DMS153 treated with DMSO at 0.1 percent for 48 hours (cell line): ENCODE measurements at regions not wholly inside any gene's neighbourhood (a gene's known extent, or its start where the extent isn't known, plus 50 kb on each side); places are given as distances from the start of the nearest gene placed in this dataset.
"Not testable (repeated sequence)": the region's sequence is repeated elsewhere in the genome, so short reads cannot be mapped to it uniquely, and the experiment has no call there.

Experiments used
- DNase-seq: peaks from one replicate; lab custom pipeline; 2025; ENCODE audit not compliant: unreplicated experiment; lab: John Stamatoyannopoulos, UW

DNA sequence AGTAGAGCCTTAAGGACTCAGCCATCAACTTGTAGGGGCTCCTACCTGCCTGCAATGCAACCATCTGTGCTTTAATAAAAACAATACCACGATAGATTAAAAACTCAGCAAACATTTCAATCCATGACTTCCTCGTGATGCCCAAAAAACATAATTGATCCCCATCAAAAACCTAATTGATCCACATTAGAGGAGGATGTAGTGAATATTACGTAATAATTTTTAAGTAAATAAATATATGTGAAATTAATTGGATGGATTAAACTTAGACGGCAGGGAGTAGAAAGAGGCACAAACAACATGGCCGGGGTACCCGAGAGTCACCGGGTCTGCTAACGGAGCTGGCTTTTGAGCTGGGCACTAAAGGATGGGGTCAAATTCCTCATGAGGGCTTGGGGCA, 87.3 kb downstream of the ARL4C start:
- no peak for DNase-seq

GRCh38 chr2:234406085-234406484, 90.8 kb downstream of the ARL4C start:
- peak; percentile 25 for DNase-seq

GRCh38 chr2:234405462-234405861, 91.4 kb downstream of the ARL4C start:
- DNase-seq = peak; percentile 41

GRCh38 chr2:234404957-234405356, 91.9 kb downstream of the ARL4C start:
- DNase-seq = no peak

DNA sequence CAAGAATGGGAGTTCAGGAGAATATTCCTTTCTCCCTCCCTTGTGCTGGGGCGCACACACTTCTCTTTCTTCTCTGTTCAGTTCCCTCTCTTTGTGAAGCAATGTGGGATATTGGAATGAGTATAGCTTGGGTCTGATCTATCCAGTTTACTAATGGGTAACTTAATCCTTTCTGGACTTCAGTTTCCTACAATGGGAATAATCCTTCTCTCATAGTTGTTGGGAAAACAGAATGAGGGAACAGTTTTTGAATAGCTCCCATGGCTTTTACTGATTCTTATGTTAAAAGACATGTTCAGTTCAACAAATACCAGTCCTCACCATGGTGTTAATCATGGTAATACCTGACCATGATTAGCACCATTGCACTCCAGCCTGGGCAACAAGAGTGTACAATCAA, 93.1 kb downstream of the ARL4C start:
- DNase-seq = no peak

GRCh38 chr2:234403074-234403473, 93.8 kb downstream of the ARL4C start:
- no peak for DNase-seq

GRCh38 chr2:234401426-234401825, 95.5 kb downstream of the ARL4C start:
- DNase-seq = no peak

- DNase-seq = no peak
Measured at GRCh38 chr2:234399451-234400246, 97.2 kb downstream of the ARL4C start.

- no peak for DNase-seq
Measured at GRCh38 chr2:234398531-234398930, 98.3 kb downstream of the ARL4C start.

DNA sequence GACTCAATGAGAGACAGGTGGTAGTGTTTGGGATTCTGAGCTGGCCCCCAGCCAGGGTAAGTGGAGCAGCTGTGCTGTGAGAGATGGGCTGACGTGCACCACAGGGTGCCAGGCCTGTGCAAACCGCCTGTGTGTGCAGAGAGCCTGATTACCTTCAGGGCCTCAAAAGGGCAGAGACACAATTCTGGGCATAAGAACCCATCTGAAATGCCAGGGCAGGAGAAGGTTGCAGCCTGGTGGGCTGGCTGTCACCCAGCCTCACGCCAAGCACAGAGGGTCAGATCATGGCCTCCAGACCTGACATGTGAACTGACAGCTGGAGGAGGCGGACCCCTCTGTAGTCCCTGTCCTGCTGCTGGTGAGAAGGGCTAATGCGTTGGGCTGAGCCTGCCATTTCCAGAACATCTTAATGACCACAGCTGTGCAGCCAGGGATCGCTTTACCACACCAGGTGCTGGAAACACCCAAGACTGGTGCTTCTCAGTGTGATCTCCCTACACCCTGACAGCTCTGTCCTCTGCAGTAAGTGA, 100.9 kb downstream of the ARL4C start:
- peak; percentile 95 for DNase-seq

GRCh38 chr2:234394450-234394849, 102.4 kb downstream of the ARL4C start:
- DNase-seq = no peak

DNA sequence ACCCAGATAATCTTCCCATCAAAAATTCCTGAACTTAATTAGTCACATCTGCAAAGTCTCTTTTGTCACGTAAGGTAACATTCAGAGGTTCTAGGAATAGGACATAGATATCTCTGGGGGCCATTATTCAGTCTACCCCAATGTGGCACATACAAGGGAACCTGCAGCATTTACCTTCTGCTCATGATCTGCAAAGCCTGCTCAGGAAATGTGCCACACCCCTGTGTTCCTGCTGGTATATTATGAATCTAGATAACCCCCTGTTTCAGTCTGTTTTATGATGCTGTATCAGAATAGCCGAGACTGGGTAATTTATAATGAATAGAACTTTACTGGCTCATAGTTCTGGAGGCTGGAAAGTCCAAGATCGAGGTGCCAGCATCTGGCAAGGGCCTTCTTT, 103.5 kb downstream of the ARL4C start:
- no peak for DNase-seq

DNA sequence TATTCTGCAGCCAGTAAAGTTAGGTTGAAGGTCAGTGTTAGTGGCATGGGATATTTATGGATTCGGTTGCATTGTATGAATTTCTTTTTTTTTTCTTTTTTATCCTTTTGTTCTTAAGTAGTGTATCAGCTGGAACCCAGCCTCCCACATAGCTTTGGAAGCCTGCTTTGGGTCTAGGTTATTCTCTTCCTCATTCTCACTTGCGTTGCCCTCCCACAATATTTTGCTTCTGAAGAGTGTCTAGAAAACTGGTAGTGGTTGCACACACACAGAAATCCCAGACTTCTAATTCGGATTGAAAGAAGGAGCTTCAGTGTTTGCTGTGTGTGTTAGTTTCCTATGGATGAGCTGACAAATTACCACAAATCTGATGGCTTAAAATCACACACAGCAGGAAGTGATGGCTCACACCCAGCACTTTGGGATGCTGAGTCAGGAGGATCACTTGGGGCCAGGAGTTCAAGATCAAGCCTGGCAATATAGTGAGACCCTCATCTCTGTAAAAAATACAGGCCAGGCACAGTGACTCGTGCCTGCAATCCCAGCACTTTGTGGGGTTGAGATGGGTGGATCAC, 104.8 kb downstream of the ARL4C start:
- no peak for DNase-seq

GRCh38 chr2:234391625-234392024, 105.3 kb downstream of the ARL4C start:
- DNase-seq = no peak

- DNase-seq = not testable (repeated sequence)
Measured at GRCh38 chr2:234389661-234390060, 107.2 kb downstream of the ARL4C start.

- no peak for DNase-seq
Measured at GRCh38 chr2:234388591-234388990, 108.3 kb downstream of the ARL4C start.

DNA sequence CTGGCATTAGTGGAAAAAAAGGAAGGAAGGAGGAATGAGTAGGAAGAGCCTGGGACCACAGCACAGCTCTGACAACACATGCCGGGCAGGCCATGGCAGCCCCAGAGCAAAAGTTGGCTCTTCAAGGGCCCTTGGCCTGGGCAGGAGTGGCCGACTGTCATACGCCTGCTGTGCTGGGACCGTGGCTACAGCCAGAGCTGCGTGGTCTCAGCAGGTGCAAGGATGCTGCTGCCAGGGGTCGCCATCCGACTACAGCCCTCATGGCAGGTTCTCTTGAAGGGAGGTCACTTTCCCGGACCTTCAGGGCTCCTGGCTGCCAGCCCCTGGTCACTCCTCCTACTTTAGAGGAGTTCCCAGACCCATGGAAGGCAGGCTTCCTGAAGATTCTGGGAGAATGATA, 109.9 kb downstream of the ARL4C start:
- DNase-seq = no peak

DNA sequence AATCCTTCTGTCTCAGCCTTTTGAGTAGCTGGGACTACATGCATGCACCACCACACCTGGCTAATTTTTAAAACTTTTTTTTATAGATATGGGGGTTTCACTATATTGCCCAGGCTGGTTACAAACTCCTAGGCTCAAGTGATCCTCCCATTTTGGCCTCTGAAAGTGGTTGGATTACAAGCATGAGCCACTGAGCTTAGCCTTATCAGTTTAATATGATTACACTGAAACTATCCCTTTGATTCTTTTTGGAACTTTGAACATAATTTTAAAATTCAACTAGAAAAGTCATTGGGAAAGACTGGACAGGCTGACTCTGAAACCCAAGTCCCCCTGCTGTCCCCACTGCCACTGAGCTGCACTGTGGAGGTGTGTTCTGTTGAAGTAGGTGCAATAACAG, 114.8 kb downstream of the ARL4C start:
- DNase-seq = no peak

DNA sequence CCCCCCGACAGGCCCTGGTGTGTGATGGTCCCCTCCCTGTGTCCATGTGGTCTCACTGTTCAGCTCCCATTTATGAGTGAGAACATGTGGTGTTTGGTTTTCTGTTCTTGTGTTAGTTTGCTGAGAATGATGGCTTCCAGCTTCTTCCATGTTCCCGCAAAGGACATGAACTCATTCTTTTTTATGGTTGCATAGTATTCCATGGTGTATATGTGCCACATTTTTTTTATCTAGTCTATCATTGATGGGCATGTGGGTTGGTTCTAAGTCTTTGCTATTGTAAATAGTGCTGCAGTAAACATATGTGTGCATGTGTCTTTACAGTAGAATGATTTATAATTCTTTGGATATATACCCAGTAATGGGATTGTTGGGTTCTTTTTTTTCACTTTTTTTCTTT, 117.9 kb downstream of the ARL4C start:
- not testable (repeated sequence) for DNase-seq

GRCh38 chr2:234378440-234378839, 118.4 kb downstream of the ARL4C start:
- no peak for DNase-seq

DNA sequence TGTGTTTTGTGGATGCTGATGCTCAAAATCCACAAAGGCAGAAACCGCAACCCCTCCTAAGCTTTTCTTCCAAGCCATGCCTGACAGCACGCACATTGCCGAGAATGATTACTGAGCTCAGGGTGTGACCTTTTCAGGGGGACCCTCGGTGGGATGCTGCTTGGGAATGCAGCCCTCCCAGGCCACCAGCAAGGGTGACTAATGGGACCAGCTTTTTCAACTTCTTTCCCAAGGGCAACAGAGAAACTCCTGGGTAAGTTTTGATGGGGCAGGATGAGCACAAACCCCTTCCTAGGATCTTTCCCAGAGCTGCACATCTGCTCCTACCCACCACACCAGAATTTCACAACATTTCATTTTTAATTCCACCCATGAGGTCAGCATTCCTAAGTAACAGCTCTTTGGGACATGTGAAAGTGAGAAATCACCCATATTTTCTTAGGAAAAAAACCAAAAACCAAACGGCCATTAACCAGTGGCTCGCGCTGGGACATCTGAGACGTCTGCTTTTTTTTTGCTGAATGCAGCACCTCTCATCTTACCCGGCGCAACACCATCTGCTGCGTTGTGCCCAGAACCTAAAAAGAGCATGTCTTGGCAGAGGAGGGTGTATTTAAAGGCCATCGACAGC, 119.0 kb downstream of the ARL4C start:
- DNase-seq = no peak

- no peak for DNase-seq
Measured at GRCh38 chr2:234376229-234376628, 120.7 kb downstream of the ARL4C start.
